Sigmoid colon (tissue), 3 donors: ENCODE measurements at regions not wholly inside any gene's neighbourhood (a gene's known extent, or its start where the extent isn't known, plus 50 kb on each side); places are given as distances from the start of the nearest gene placed in this dataset.

Experiments used
- POLR2A ChIP-seq, 2 donors: fragments of 450-650 bp; IDR thresholded peaks; one replicate each; pipeline ENCODE4 v1.6.1; 2016; ENCODE audit warnings: antibody characterized with exemption in 2 of 2, mild to moderate bottlenecking in 2 of 2, moderate library complexity in 2 of 2
- TF ChIP-seq, protein P1 (sequence below), 4 experiments: fragments of 450-650 bp in 3 of 4; fragments of 200-600 bp in 1 of 4; IDR thresholded peaks; one replicate each; pipeline ENCODE4 v1.5.1; 2016 to 2019; ENCODE audit warnings: antibody characterized with exemption in 4 of 4, mild to moderate bottlenecking in 3 of 4, moderate library complexity in 2 of 4

DNA sequence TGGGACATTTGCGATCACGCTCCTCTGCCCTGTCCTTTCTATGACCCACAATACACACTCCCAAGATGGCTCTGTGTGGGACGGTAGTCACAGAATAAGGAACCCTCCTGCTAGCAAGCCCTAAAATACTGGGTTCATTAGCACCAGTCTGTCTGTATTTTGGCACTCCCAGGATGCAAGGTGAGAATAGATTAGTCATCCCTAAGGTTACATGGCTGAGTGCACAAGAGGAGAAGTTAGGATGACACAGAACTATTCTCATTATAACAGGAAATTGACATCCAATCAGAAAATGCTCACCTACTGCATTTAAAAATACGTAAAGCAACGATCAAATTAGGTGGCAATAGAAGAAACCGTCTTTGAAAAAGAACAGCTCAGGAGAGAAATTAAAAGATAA lies 590.2 kb downstream of the EPHA4 start:
- TF ChIP-seq, protein P1, sequence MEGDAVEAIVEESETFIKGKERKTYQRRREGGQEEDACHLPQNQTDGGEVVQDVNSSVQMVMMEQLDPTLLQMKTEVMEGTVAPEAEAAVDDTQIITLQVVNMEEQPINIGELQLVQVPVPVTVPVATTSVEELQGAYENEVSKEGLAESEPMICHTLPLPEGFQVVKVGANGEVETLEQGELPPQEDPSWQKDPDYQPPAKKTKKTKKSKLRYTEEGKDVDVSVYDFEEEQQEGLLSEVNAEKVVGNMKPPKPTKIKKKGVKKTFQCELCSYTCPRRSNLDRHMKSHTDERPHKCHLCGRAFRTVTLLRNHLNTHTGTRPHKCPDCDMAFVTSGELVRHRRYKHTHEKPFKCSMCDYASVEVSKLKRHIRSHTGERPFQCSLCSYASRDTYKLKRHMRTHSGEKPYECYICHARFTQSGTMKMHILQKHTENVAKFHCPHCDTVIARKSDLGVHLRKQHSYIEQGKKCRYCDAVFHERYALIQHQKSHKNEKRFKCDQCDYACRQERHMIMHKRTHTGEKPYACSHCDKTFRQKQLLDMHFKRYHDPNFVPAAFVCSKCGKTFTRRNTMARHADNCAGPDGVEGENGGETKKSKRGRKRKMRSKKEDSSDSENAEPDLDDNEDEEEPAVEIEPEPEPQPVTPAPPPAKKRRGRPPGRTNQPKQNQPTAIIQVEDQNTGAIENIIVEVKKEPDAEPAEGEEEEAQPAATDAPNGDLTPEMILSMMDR (IDR thresholded peaks at IDR 0.05), result no peak
- no peak for TF ChIP-seq POLR2A (IDR thresholded peaks at IDR 0.05)
